ENCODE measurements at regions not wholly inside any gene's neighbourhood (a gene's known extent, or its start where the extent isn't known, plus 50 kb on each side); places are given as distances from the start of the nearest gene placed in this dataset.

GRCh38 chr2:225196579-225196978, 154.3 kb upstream of the DOCK10 start:
- in situ Hi-C loops (cut with HindIII; ENCODE audit: low sequenced_read_pairs): no loop called here
- no peak overlapping the region for H3K4me3 ChIP-seq (ENCODE audit: low read depth, low read length)
- DNase-seq (ENCODE audit: low read depth, low spot score): peak; percentile 25
- TF ChIP-seq CTCF (IDR thresholded peaks at IDR 0.05; ENCODE audit: low read depth, low read length): no peak

GRCh38 chr2:225192869-225193268, 150.6 kb upstream of the DOCK10 start:
- no peak for DNase-seq (ENCODE audit: low read depth, low spot score)
- in situ Hi-C loops (cut with HindIII; ENCODE audit: low sequenced_read_pairs): no loop called here
- TF ChIP-seq CTCF (IDR thresholded peaks at IDR 0.05; ENCODE audit: low read depth, low read length): no peak
- no peak overlapping the region for H3K4me3 ChIP-seq (ENCODE audit: low read depth, low read length)

GRCh38 chr2:225190987-225191386, 148.7 kb upstream of the DOCK10 start:
- H3K4me3 ChIP-seq (ENCODE audit: low read depth, low read length): no peak overlapping the region
- no peak for TF ChIP-seq CTCF (IDR thresholded peaks at IDR 0.05; ENCODE audit: low read depth, low read length)
- in situ Hi-C loops (cut with HindIII; ENCODE audit: low sequenced_read_pairs): no loop called here
- no peak for DNase-seq (ENCODE audit: low read depth, low spot score)

DNA sequence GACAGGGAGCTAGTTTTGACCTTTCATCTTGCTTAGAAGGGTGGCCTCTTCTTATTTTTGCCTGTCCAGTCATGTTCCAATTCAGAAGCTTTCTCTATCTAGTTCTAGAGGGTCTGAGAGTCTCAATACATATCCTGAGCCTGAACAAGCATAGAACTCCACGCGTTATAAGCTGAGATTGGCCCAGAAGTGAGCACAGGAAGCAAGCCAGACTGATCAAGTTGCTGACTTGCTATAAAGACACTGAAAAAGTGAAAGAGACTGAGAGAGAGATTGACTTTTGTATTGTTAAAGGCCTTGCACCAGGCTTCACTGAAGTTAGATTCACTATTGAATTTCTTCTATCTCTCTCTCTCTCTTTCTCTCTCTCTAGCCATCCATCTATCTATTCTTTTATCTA, 142.7 kb upstream of the DOCK10 start:
- no peak for TF ChIP-seq CTCF (IDR thresholded peaks at IDR 0.05; ENCODE audit: low read depth, low read length)
- no peak for DNase-seq (ENCODE audit: low read depth, low spot score)
- H3K4me3 ChIP-seq (ENCODE audit: low read depth, low read length): no peak overlapping the region
- in situ Hi-C loops (cut with HindIII; ENCODE audit: low sequenced_read_pairs): no loop called here

GRCh38 chr2:225182126-225182525, 139.9 kb upstream of the DOCK10 start:
- no peak for DNase-seq (ENCODE audit: low read depth, low spot score)
- in situ Hi-C loops (cut with HindIII; ENCODE audit: low sequenced_read_pairs): no loop called here
- H3K4me3 ChIP-seq (ENCODE audit: low read depth, low read length): no peak overlapping the region
- no peak for TF ChIP-seq CTCF (IDR thresholded peaks at IDR 0.05; ENCODE audit: low read depth, low read length)

- in situ Hi-C loops (cut with HindIII; ENCODE audit: low sequenced_read_pairs): no loop called here
- DNase-seq (ENCODE audit: low read depth, low spot score): peak; percentile 39
- TF ChIP-seq CTCF (IDR thresholded peaks at IDR 0.05; ENCODE audit: low read depth, low read length): no peak
- no peak overlapping the region for H3K4me3 ChIP-seq (ENCODE audit: low read depth, low read length)
These were observed 134.8 kb upstream of the DOCK10 start for GRCh38 chr2:225177098-225177497.

- no peak for DNase-seq (ENCODE audit: low read depth, low spot score)
- in situ Hi-C loops (cut with HindIII; ENCODE audit: low sequenced_read_pairs): no loop called here
- no peak overlapping the region for H3K4me3 ChIP-seq (ENCODE audit: low read depth, low read length)
- no peak for TF ChIP-seq CTCF (IDR thresholded peaks at IDR 0.05; ENCODE audit: low read depth, low read length)
These were observed 131.6 kb upstream of the DOCK10 start for GRCh38 chr2:225173909-225174308.

All from astrocyte of the spinal cord (primary cell).